ENCODE measurements at regions not wholly inside any gene's neighbourhood (a gene's known extent, or its start where the extent isn't known, plus 50 kb on each side); places are given as distances from the start of the nearest gene placed in this dataset.

DNA sequence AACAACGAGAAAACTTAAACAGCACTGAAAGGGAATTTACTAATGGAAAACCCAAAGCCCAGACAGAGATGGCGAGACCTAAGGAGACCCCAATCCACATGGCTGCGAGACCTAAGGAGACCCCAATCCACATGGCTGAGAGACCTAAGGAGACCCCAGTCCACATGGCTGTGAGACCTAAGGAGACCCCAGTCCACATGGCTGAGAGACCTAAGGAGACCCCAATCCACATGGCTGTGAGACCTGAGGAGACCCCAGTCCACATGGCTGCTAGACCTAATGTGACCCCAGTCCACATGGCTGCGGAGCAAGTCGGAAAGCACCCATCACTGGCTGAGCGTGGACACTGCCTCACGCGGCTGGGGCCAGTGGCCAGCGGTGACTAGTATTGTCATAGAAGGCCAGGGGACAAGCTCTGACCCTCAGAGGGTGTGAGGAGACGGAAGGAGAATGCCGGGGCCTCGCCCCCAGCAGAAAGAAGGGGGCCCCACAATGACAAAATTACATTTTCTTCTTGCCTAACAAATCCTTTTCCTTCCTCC is 241.8 kb downstream of the C16orf95 start:
- DNase-seq = no peak

DNA sequence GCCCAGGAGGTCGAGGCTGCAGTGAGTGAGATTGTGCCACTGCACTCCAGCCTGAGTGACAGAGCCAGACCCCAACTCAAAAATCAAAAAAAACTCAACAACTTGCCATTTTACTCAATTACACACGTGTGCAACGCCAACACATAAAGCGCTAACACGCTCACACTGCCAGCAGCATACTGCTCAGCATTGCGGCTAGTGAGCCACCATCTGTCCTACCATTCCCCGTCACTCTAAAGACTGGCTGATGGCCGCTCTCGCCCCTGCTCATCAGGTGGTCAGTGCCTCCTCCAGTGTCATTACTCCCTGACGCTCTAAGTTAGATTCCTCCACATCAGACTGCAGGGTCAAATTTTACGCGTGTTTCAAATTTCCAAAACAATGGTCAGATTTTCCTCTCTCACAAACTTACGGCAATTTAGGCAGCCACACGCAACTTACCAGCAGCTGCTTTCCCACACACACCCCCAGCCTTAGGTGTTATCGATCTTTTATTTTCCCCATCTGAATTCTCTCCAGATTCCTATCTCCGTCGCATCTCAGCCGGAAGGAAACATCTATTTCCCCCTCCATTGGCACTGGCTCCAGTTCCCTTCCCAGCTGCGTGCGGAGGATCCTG is 240.8 kb downstream of the C16orf95 start:
- DNase-seq = no peak

DNA sequence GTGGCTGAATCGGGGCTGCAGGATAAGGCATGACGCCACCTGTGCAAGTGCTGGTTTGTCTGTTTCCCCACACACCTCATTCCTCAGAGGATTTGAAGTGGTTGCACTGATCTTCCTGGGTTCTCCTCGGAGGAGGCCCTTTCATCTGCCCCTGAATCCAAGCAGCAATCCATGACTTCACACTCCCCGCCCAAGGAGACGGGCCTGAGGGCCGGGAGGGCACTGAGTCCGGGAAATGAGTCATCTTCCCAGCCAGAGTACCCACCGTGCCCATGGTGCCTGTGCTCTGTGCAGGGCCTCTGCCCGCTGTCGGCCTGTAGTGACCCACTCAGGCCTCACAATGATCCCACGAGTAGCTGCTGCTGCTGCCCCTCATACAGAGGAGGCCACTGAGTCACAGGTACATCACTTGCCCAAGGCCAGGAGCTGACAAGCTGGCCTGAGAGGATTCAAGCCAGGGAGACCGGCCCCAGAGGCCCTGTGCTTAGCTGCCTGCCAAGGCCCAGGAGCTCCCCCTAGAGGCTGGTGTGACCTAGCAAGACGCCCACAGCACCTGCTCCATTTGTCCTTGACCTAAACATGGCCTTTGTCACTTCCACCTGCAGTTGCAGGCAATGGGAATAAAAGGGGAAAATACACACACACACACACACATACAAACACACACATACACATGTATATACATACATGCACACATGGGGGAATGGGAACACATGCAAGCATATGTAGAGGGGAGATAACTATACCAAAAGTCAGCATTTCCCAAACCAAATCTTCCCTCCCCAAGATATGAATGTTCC is 240.0 kb downstream of the C16orf95 start:
- DNase-seq = no peak

DNA sequence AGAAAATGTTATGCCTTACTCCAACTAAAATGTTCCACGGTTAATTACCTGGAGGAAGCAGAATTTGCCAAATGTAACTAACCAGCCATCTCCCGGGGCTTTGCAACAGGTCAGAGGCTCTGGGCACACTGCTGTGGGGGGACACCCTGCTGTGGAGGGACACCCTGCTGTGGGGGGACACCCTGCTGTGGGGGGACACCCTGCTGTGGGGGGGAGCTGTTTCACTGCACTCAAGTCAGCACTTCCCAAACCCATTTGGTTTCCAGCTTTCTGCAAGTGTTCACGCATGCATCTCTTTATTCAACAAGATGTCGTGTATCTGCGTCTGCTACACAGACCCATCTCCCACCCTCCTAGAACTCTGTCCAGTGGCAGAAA is 239.5 kb downstream of the C16orf95 start:
- DNase-seq = no peak

DNA sequence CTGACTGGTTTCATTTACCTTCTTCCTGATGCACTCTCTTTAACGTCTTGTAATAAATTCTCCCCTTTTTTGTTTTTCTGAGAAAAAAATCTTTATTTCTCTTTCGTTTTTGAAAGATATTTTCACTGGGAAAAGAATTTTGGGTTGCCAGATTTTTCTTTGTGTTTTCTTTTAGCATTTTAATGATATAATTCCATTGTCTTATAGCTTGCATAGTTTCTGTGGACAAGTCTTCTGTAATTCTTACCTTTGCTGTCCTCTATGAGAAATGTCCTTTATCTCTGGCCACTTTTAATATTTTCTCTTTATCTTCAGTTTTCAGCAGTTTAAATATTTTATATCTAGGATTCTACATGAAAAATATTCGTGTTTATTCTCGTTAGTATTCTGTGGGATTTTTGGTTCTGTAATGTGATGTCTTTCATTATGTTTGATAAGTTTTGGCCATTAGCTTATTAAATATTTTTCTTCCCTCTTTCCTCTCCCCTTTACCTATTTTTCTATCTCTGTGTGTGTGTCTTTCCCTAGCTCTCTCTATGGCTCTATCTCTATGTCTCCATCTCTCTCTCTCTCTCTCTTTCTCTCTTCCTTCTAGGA is 236.5 kb downstream of the C16orf95 start:
- no peak for DNase-seq

DNA sequence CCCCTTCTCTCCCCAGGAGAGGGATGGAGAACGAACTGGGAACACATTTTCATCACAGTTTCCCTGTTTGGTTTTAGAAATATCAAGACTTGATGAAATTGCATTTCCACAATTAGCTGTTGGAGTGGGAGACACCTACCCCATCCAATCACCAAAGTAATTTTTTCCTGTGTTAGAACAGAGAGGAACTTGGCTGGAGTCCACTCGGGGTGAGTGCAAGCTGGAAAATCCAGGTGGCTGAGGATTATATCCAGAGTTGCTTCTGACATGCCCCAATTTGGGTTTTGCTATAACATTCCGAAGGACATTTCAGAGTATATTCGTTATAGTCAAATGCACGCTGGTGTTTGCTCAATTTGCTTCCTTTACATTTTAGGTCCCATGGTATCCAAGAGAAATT is 231.8 kb downstream of the C16orf95 start:
- DNase-seq = no peak

DNA sequence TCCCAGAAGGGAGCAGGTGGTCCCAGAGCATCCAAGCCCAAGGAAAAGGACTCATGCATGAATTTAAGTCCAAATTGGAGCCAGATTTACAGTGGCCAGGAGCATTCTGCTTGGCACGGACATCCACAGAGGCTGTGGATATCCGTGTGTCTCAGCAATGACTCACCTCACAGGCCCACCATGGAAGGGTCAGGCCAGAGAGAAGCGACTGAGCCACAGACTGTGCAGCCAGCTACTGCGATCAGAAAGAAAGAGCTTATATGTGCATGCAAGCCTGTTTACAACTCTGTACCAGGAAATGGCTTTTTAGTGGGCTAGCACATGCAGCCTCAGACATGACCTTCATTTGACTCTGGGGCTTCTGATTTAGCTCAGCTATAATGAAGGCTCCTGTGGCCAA is 231.0 kb downstream of the C16orf95 start:
- no peak for DNase-seq

DNA sequence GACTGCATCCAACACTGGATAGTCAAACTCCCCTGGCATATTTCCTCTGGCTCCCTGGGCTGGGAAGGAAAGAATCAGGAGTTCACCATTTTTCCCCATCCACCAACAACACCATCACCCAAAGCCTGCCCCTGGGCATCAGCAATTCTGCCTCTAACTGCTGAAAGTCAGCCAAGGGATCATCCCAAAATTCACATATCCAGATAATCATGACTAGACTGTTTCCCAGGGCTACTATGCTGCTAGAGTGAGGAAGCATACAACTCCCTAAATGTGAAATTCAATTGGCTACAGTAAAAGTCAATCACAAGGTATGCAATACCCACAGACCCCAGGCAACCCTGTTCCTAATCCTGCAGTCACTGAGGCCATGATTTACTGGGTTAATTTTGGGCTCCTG is 230.6 kb downstream of the C16orf95 start:
- no peak for DNase-seq

DNA sequence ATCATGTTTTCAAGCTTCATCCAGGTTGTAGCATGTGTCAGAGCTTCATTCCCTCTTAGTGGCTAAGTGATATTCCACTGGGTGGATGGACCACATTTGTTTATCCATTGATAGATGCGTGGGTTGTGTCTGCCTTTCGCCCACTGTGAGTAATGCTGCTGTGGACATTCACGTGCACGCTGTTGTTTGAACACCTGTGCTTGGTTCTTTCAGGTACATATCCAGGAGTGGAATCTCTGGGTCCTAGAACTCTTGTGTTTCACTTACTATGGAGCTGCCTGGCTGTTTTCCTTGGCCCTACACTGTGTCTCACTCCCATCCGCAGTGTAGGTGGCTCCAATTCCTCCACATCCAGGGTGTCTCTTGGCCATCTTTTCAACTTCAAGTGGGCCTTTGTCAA is 224.2 kb downstream of the C16orf95 start:
- no peak for DNase-seq

DNA sequence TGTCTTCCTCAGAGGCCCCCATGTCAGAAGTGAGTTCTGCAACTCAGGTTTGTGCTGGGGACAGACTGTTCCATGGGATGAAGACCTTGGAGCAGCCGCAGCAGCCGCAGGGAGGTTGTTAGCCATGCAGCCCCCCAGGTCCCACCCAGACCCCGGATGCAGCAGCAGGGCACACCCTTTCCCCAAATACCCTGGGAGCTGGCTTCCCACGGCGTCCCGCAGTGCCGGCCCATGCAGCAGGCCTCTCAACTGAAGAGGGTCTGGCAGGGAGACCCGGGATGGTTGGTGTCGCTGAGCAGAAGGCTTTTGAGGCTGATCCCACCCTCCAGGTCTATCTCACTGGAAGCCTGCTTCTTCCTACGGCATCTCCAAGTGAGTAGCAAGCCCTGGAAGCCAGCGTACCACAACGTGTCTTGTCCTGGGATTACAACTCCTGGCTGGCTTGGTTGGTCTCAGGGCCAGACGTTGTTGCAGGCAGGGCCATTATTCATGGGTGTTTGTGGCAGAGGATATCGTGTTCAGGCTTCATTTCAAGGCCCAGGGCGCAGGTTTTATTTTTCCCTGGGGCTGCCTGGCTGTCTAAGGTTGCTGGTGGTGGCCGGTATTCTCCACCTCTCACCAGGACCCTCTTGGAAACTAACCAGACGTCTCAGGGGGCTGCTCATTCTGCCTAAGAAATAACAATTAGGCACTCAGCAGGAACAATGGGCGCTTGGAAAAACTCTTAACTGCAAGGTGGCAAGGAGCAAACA is 223.2 kb downstream of the C16orf95 start:
- DNase-seq = no peak

DNA sequence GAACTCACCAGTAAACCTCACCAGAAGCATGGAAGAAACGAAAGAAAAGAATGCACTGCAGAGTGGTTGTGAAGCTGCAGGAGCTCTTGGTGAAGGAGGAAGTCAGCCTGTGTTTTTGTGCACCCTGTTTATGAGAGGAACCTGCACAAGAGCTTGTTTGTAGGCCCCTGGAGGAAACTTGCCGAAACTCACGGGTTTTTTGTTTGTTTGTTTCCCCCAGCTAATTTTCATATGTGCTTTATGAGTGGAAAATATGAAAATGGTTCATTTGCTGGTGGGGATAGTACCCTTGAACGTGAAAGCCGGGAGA is 222.7 kb downstream of the C16orf95 start:
- DNase-seq = no peak

DNA sequence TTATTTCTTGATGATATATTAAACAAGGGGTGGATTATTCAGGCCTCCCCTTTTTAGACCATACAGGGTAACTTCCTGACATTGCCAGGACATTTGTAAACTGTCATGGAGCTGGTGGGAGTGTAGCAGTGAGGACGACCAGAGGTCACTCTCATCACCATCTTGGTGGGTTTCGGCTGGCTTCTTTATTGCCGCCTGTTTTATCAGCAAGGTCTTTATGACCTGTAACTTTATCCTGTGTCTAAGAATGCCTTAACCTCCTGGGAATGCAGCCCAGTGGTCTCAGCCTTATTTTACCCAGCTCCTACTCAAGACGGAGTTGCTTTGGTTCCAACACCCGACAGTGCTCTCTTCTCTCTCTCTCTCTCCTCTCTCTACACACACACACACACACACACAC is 221.9 kb downstream of the C16orf95 start:
- no peak for DNase-seq

DNA sequence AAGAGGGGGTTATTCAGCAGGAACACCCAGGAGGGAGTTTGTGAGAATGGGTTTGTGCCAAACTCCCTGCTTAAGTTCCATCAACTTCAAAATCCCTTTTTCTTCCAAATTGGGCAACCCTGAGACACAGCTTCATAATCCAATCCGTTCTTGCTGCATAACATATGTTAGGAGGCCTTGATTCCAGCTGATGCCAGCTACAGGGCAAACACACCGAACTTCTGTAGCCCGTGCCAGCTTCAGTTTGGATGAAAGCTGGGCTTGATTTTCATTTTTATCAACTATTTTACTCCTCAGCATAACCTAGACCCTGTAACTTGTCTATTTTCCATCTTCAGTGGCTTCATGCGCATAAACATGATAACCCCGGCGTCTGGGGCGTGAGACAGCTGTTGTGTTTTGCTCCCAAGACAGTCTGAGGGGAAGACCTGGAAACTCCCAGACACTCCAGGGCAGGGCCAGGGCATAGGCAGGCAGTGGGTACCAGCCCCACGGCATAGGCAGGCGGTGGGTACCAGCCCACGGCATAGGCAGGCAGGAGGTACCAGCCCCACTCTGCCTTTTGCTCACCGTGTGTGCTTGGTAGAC is 220.4 kb downstream of the C16orf95 start:
- DNase-seq = no peak

DNA sequence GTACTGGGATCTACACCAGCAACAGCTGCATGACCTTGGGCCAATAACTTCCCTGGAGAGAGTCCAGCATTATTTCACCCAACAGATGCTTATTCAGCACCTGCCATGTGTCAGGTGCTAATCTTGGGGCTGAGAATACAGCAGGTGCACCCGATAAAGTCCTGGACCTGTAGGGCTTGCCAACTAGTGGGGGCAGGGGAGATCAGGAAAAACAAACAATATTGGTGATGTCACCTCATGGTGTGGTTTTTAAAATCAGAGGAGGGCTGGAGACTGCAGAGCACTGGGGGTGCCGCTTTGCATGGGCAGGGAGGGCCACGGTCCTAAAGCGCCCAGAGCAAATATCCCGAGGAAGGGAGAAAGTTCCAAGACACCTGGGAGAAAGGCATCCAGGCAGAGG is 218.8 kb downstream of the C16orf95 start:
- DNase-seq = no peak

DNA sequence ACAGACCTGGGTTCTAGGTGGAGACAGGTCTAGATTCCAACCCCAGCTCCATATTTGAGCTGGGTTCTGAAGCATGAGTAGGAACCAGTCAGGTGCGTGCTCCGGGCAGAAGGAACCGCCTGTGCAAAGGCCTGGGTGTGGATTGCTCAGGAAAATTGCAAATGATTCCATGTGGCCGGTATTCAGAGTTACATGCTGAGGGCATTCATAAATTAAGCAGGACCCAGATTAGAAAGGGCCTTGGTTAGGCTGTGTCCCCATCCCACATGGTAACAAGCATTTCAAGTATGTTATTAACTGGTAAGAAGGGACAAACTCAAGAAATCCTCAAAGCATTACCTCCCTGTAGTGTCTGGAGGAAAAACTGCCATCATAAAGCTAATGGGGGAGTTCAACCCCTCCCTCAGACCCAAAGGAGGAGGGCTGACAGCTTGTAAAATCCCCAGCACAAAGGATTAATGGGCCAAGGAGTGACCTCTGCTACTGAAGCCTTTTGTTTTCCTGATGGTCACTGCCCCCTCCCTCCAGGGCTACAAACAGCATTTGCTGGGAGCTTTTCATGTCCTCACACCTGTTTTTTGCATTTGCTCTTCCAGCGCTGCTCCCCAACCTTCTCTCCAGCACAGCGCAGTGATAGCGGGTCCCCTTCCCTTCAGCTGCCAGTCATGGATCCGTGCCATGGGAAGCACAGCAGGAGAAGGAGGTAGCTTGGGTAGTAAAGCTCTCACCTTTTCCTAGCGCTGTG is 218.0 kb downstream of the C16orf95 start:
- no peak for DNase-seq

DNA sequence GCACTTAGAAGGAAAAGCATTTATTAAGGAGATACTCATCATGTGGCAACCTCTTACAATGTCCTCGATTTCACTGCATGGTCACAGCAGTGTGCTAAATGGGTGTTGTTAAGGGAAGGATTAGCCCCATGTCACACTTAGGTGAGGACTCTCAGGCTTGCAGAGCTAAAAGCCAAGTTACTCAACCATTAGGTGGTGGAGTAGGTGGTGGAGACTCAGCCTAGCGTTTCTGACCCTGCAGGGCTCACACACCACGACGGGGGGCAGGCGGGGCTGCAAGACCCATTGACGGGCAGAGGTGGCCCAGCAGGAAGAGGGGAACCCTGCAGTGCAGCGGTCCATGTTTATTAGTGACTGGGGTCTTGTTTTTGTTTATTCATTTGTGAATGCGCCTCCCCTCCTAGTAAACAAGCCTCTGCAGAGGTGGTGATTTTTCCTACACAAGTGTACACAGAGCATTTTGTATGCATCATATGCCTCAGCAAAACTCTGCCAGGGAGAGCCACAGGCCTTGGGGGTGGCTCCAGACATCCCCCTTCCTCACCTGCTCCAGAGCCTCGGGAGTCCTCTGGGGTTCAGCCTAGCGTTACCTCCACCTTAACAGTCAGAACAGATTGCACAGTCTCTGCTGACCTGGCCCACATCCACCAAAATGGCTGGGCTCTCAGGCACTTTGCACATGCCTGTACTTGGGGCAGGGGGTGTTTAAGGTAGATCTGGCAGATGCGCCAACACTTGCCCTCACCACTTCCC is 216.7 kb downstream of the C16orf95 start:
- DNase-seq = no peak

DNA sequence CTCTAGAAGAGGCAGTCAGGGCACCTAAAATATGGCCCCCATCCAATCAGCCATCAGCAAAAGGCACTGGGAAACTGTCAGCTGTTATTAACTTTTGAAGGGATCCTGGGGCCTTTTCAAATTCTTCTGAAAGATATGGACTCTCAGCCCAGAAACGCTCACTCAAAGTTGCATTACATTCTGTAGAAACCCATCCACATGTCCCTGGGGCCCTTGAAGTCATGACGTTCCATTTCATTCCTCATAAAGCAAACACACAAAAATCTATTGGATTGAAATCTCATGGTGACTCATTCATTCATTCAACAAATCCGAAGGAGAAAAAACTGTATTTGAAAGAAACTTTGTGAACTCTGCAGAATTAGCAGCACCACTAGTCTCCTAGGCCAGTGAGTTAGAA is 215.3 kb downstream of the C16orf95 start:
- no peak for DNase-seq

DNA sequence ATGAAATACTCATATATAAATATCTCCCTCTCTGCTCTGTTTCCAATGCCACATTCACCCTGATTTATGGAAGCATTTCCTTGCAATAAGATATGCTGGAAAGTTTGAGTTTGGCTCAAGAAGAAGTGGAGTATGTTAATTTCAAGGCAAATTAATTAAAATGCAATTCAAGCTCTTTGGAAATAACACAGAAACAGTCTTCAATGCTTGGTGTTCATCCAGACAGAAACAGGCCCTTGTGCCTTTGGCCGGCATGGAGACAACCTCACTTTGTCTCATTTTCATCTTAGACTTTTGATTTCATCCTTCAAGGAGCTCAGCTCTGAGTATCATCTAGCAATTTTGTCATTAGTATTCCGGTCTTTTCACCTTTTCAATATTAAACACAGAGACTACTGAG is 210.0 kb downstream of the C16orf95 start:
- DNase-seq = no peak

DNA sequence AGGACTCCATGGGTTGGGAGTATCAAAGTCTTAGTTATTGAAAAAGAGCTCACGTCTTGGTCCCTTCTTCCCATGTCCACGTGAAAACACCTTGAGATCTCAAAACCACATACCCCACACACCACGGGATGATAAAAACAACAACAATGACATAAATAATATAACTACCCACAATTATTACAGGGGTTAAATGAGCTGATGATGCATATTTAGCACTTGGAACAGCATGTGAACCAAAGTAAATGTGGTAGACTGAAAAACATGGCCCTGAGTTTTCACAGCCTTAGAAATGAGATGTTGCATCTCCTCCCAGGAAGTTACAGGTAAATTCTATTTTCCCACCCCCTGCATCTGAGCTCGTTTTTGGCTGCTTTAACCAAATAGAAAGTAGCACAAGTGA is 208.9 kb downstream of the C16orf95 start:
- DNase-seq = no peak

DNA sequence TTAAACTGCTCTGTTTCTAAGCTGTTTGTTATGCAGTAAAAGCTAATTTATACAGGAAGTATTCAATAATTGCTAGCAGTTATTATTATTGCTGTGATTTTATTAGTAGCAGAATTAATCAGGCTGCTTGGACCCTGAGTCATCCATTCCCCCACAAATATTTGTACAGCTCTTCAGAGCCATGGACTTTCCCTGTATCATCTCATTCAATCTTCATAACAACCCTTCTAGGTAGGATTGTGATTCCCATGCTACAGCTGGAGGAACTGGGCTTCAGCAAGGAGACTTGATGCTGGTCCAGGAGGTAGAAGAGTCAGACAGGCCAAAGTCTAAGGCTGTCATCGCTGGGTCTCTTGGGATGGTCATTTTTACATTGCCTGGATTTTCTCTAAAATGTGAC is 208.3 kb downstream of the C16orf95 start:
- DNase-seq = no peak

DNA sequence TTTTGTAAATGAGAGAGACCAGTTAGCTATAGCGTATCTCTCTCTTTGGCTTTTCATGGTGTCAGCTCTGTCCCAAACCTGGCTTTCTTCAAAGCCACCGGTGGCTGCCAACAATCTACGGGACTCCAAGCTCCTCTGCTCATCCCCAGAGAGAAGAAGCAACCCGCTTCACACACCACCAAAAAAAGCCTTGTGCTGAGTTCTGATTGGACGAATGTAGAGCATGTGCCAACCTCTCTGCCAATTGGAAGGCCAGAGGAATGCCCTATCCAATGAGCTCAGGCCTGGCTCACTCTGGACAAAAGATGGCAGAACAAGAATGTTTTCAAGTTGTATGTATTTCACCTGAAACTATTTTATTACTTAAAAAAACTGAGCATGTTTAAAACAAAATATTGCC is 202.4 kb downstream of the C16orf95 start:
- no peak for DNase-seq
